ENCODE measurements at regions not wholly inside any gene's neighbourhood (a gene's known extent, or its start where the extent isn't known, plus 50 kb on each side); places are given as distances from the start of the nearest gene placed in this dataset.

- H3F3A ChIP-seq (ENCODE audit: control insufficient read depth, insufficient read depth): no peaks in the 10 kb centered on the region
- no peak overlapping the region for H3K27ac ChIP-seq (ENCODE audit: low read depth, low read length)
- H4K20me1 ChIP-seq (ENCODE audit: control insufficient read depth, insufficient read depth, low read depth, low read length): no peaks in the 10 kb centered on the region
- H3K4me1 ChIP-seq (ENCODE audit: control insufficient read depth, low read length): no peaks in the 10 kb centered on the region
- H3K27me3 ChIP-seq (ENCODE audit: control insufficient read depth, low read length): peaks cover 7% of the 10 kb centered on the region; the same call in 1 of the 2 replicates
- H3K36me3 ChIP-seq (ENCODE audit: control insufficient read depth, low read length): no peaks in the 10 kb centered on the region
- no peak for TF ChIP-seq EZH2phosphoT487 (IDR thresholded peaks at IDR 0.05; ENCODE audit: borderline replicate concordance, low read length)
- no peak for TF ChIP-seq CTCF (IDR thresholded peaks at IDR 0.05; ENCODE audit: low read depth, low read length, poor library complexity, severe bottlenecking)
- no peaks in the 10 kb centered on the region for H3K79me2 ChIP-seq (ENCODE audit: control insufficient read depth, low read length)
- no peak overlapping the region for H3K4me3 ChIP-seq (ENCODE audit: low read length)
- H3K9me3 ChIP-seq (ENCODE audit: control insufficient read depth, insufficient read depth, low read length): no peaks in the 10 kb centered on the region
- no peaks in the 10 kb centered on the region for H3K9me2 ChIP-seq (replicated peaks; ENCODE audit: control insufficient read depth, low read length)
- no peak overlapping the region for H3K4me2 ChIP-seq (ENCODE audit: low read length)
Observed at GRCh38 chr2:217364224-217364623, 504.4 kb upstream of the TNP1 start.

- Histone ChIP-seq H3K27ac (ENCODE audit: low read depth, low read length) (no peak overlapping the region), H3K9me2 (replicated peaks; ENCODE audit: control insufficient read depth, low read length) (no peaks in the 10 kb centered on the region)
- TF ChIP-seq CTCF (IDR thresholded peaks at IDR 0.05; ENCODE audit: low read depth, low read length, poor library complexity, severe bottlenecking) (no peak), EZH2phosphoT487 (IDR thresholded peaks at IDR 0.05; ENCODE audit: borderline replicate concordance, low read length) (no peak)
Observed at GRCh38 chr2:217363470-217363869, 503.6 kb upstream of the TNP1 start.

GRCh38 chr2:217362710-217363109 is 502.8 kb upstream of the TNP1 start:
- H3K9me3 ChIP-seq (ENCODE audit: control insufficient read depth, insufficient read depth, low read length): no peaks in the 10 kb centered on the region
- no peaks in the 10 kb centered on the region for H3K36me3 ChIP-seq (ENCODE audit: control insufficient read depth, low read length)
- H3K9me2 ChIP-seq (replicated peaks; ENCODE audit: control insufficient read depth, low read length): no peaks in the 10 kb centered on the region
- no peak overlapping the region for H3K27ac ChIP-seq (ENCODE audit: low read depth, low read length)
- no peaks in the 10 kb centered on the region for H3F3A ChIP-seq (ENCODE audit: control insufficient read depth, insufficient read depth)
- no peaks in the 10 kb centered on the region for H4K20me1 ChIP-seq (ENCODE audit: control insufficient read depth, insufficient read depth, low read depth, low read length)
- no peaks in the 10 kb centered on the region for H3K4me1 ChIP-seq (ENCODE audit: control insufficient read depth, low read length)
- H3K27me3 ChIP-seq (ENCODE audit: control insufficient read depth, low read length): peaks cover 5% of the 10 kb centered on the region; the same call in 1 of the 2 replicates
- H3K79me2 ChIP-seq (ENCODE audit: control insufficient read depth, low read length): no peaks in the 10 kb centered on the region
- no peak overlapping the region for H3K4me3 ChIP-seq (ENCODE audit: low read length)
- no peak for TF ChIP-seq CTCF (IDR thresholded peaks at IDR 0.05; ENCODE audit: low read depth, low read length, poor library complexity, severe bottlenecking)
- no peak for TF ChIP-seq EZH2phosphoT487 (IDR thresholded peaks at IDR 0.05; ENCODE audit: borderline replicate concordance, low read length)
- H3K4me2 ChIP-seq (ENCODE audit: low read length): no peak overlapping the region

More at GRCh38 chr2:217363470-217363869, 503.6 kb upstream of the TNP1 start:
- Histone ChIP-seq H3K27me3 (ENCODE audit: control insufficient read depth, low read length) (peaks cover 5% of the 10 kb centered on the region; the same call in 1 of the 2 replicates), H4K20me1 (ENCODE audit: control insufficient read depth, insufficient read depth, low read depth, low read length) (no peaks in the 10 kb centered on the region), H3K4me2 (ENCODE audit: low read length) (no peak overlapping the region), H3K4me3 (ENCODE audit: low read length) (no peak overlapping the region), H3K79me2 (ENCODE audit: control insufficient read depth, low read length) (no peaks in the 10 kb centered on the region), H3K9me3 (ENCODE audit: control insufficient read depth, insufficient read depth, low read length) (no peaks in the 10 kb centered on the region), H3K36me3 (ENCODE audit: control insufficient read depth, low read length) (no peaks in the 10 kb centered on the region), H3K4me1 (ENCODE audit: control insufficient read depth, low read length) (no peaks in the 10 kb centered on the region), H3F3A (ENCODE audit: control insufficient read depth, insufficient read depth) (no peaks in the 10 kb centered on the region)

All from DOHH2 (cell line).